Amniotic epithelial cell (primary cell): ENCODE measurements at regions not wholly inside any gene's neighbourhood (a gene's known extent, or its start where the extent isn't known, plus 50 kb on each side); places are given as distances from the start of the nearest gene placed in this dataset.
A peak's percentile ranks its signal among the peaks of the same experiment; 100 is the strongest.

Source experiments
- DNase-seq: peaks from one replicate; pipeline ENCODE4 v3.0.0-alpha.2; 2010; ENCODE audit warnings: low read depth

GRCh38 chr12:91533366-91533765, 350.7 kb upstream of the DCN start:
- DNase-seq, result no peak

- DNase-seq, result peak; percentile 54
These were observed 347.2 kb upstream of the DCN start for GRCh38 chr12:91529829-91530228.

- DNase-seq, result no peak
These were observed 341.2 kb upstream of the DCN start for GRCh38 chr12:91523831-91524230.

GRCh38 chr12:91516695-91517047, 334.1 kb upstream of the DCN start:
- DNase-seq, result no peak

- peak; percentile 25 for DNase-seq
These were observed 333.5 kb upstream of the DCN start for GRCh38 chr12:91515944-91516694.

- peak; percentile 64 for DNase-seq
These were observed 330.7 kb upstream of the DCN start for GRCh38 chr12:91513313-91513712.

GRCh38 chr12:91511795-91512420, 329.3 kb upstream of the DCN start:
- no peak for DNase-seq

GRCh38 chr12:91507754-91508153, 325.1 kb upstream of the DCN start:
- no peak for DNase-seq

- DNase-seq, result no peak
These were observed 323.8 kb upstream of the DCN start for GRCh38 chr12:91506452-91506851.

- DNase-seq, result no peak
These were observed 322.4 kb upstream of the DCN start for GRCh38 chr12:91505006-91505405.

- DNase-seq, result no peak
These were observed 319.6 kb upstream of the DCN start for GRCh38 chr12:91502208-91502607.

GRCh38 chr12:91496337-91496736, 313.7 kb upstream of the DCN start:
- DNase-seq, result no peak

GRCh38 chr12:91493308-91493707, 310.7 kb upstream of the DCN start:
- DNase-seq, result no peak

GRCh38 chr12:91492648-91493047, 310.0 kb upstream of the DCN start:
- DNase-seq, result no peak

GRCh38 chr12:91490667-91491311, 308.2 kb upstream of the DCN start:
- DNase-seq, result no peak

- peak; percentile 93 for DNase-seq
These were observed 300.9 kb upstream of the DCN start for GRCh38 chr12:91483471-91483985.

- no peak for DNase-seq
These were observed 299.6 kb upstream of the DCN start for GRCh38 chr12:91482231-91482630.

GRCh38 chr12:91478500-91478899, 295.9 kb upstream of the DCN start:
- DNase-seq, result no peak

- no peak for DNase-seq
These were observed 285.1 kb upstream of the DCN start for GRCh38 chr12:91467686-91468085.

- DNase-seq, result no peak
These were observed 278.4 kb upstream of the DCN start for GRCh38 chr12:91461061-91461460.

- no peak for DNase-seq
These were observed 277.9 kb upstream of the DCN start for GRCh38 chr12:91460469-91460868.

- no peak for DNase-seq
These were observed 272.7 kb upstream of the DCN start for GRCh38 chr12:91455321-91455720.

- no peak for DNase-seq
These were observed 271.6 kb upstream of the DCN start for GRCh38 chr12:91454179-91454578.
